HCT116 (cell line): ENCODE measurements at regions not wholly inside any gene's neighbourhood (a gene's known extent, or its start where the extent isn't known, plus 50 kb on each side); places are given as distances from the start of the nearest gene placed in this dataset.

Experiments
- ATAC-seq: fragments of 200-7000 bp; cut with Tn5 transposase; 2 replicates; pipeline ENCODE4 v1.9.1; 2020; ENCODE audit warnings: mild to moderate bottlenecking, moderate library complexity
- BruUV-seq: library from RNA; stranded (reverse); fragments of 400-500 nt; replicated peaks from 2 replicates; lab custom pipeline; 2021; lab: Mats Ljungman, UMichigan
- CTCF ChIA-PET: fragments of 300-600 bp; sonication (Branson Sonifier 250); formaldehyde crosslinking; loops from one replicate; lab custom pipeline; 2021; ENCODE audit warnings: antibody characterized with exemption; lab: Charles Lee
- POLR2A ChIA-PET: fragments of 300-600, 350-600 bp; sonication (Branson Sonifier 250); formaldehyde crosslinking; loops from one replicate; lab custom pipeline; 2021; ENCODE audit warnings: antibody characterized with exemption; lab: Charles Lee
- RAD21 ChIA-PET, 2 experiments: fragments of 300-600 bp; sonication (Branson Sonifier 250); formaldehyde crosslinking; loops; one replicate each; lab custom pipeline; 2023; ENCODE audit warnings: low total read pairs in 2 of 2; ENCODE audit not compliant: uncharacterized antibody in 2 of 2, unreplicated experiment in 2 of 2, low non-redundant PET in 1 of 2; lab: Charles Lee
- DNase-seq: peaks from one replicate; pipeline ENCODE4 v3.0.0-alpha.2; 2010; ENCODE audit warnings: low read depth, low spot score
- H2AFZ ChIP-seq: fragments of 200-600 bp; shearing (Covaris generic), sonication (generic); 2 replicates; pipeline ENCODE4 v1.6.1; 2017; ENCODE audit warnings: low read depth, mixed run types, mixed read lengths, antibody characterized with exemption, low read length; ENCODE audit not compliant: poor library complexity, severe bottlenecking
- H3K27ac ChIP-seq: 2 replicates; pipeline ENCODE4 v1.5.1; 2012; ENCODE audit warnings: low read depth, low read length
- H3K27me3 ChIP-seq: fragments of 200-600 bp; sonication (generic); 2 replicates; pipeline ENCODE4 v1.6.1; 2016; ENCODE audit warnings: mixed run types, low read length, mixed read lengths; ENCODE audit not compliant: insufficient read depth
- H3K36me3 ChIP-seq, 2 experiments: fragments of 200-500 bp in 1 of 2; fragments of 200-600 bp in 1 of 2; sonication (Bioruptor generic) in 1 of 2; sonication (generic) in 1 of 2; 2 replicates each; pipeline versions ENCODE4 v1.5.1 to v1.6.1; 2014 to 2016; ENCODE audit warnings: low read length in 2 of 2, inconsistent platforms in 1 of 2, mixed read lengths in 1 of 2, mixed run types in 1 of 2; ENCODE audit not compliant: insufficient read depth in 2 of 2, control insufficient read depth in 1 of 2
- H3K4me1 ChIP-seq, 2 experiments: fragments of 200-600 bp in 1 of 2; sonication (generic) in 1 of 2; 2 replicates each; pipeline versions ENCODE4 v1.5.1 to v1.6.1; 2012 to 2017; ENCODE audit warnings: low read length in 2 of 2, inconsistent platforms in 1 of 2, mild to moderate bottlenecking in 1 of 2, mixed read lengths in 1 of 2, mixed run types in 1 of 2, moderate library complexity in 1 of 2; ENCODE audit not compliant: insufficient read depth in 2 of 2, control insufficient read depth in 1 of 2
- H3K4me2 ChIP-seq: fragments of 200-600 bp; sonication (generic); 2 replicates; pipeline ENCODE4 v1.6.1; 2017; ENCODE audit warnings: mixed run types, low read length, mixed read lengths
- H3K4me3 ChIP-seq, 2 experiments: fragments of 200-600 bp in 1 of 2; sonication (generic) in 1 of 2; replicated peaks in 1 of 2; 2 replicates each; pipeline ENCODE4 v1.5.1; 2011 to 2016; ENCODE audit warnings: low read length in 2 of 2, control low read depth in 1 of 2, low read depth in 1 of 2, mild to moderate bottlenecking in 1 of 2, mixed read lengths in 1 of 2, mixed run types in 1 of 2
- H3K79me2 ChIP-seq: fragments of 200-600 bp; sonication (generic); 2 replicates; pipeline ENCODE4 v1.6.1; 2017; ENCODE audit warnings: mild to moderate bottlenecking, mixed run types, low read length, moderate library complexity, mixed read lengths; ENCODE audit not compliant: insufficient read depth
- H3K9ac ChIP-seq: fragments of 200-600 bp; sonication (generic); 2 replicates; pipeline ENCODE4 v1.6.1; 2016; ENCODE audit warnings: low read length, mixed read lengths
- H3K9me2 ChIP-seq: fragments of 200-600 bp; sonication (generic), shearing (Covaris generic); 2 replicates; pipeline ENCODE4 v1.6.1; 2017; ENCODE audit warnings: mixed run types, mild to moderate bottlenecking, moderate library complexity; ENCODE audit not compliant: insufficient read depth
- H3K9me3 ChIP-seq, 2 experiments: fragments of 200-500 bp in 1 of 2; fragments of 200-600 bp in 1 of 2; sonication (Bioruptor generic) in 1 of 2; sonication (generic) in 1 of 2; 2 replicates each; pipeline ENCODE4 v1.6.1; 2014 to 2017; ENCODE audit warnings: low read length in 2 of 2, mixed read lengths in 2 of 2, inconsistent platforms in 1 of 2, low read depth in 1 of 2, mild to moderate bottlenecking in 1 of 2, mixed run types in 1 of 2, moderate library complexity in 1 of 2; ENCODE audit not compliant: control insufficient read depth in 1 of 2, insufficient read depth in 1 of 2
- H4K20me1 ChIP-seq: fragments of 200-600 bp; sonication (generic), shearing (Covaris generic); 2 replicates; pipeline ENCODE4 v1.6.1; 2017; ENCODE audit warnings: mixed run types, mild to moderate bottlenecking, moderate library complexity; ENCODE audit not compliant: insufficient read depth
- CBX3 ChIP-seq: IDR thresholded peaks from 2 replicates; pipeline ENCODE4 v1.6.1; 2012; ENCODE audit warnings: low read depth
- EGR1 ChIP-seq: IDR thresholded peaks from 2 replicates; pipeline ENCODE4 v1.6.1; 2012; ENCODE audit warnings: low read depth
- EZH2 ChIP-seq: fragments of 200-600 bp; sonication (generic); IDR thresholded peaks from 2 replicates; pipeline ENCODE4 v1.6.1; 2017; ENCODE audit warnings: antibody characterized with exemption, mixed run types
- EZH2phosphoT487 ChIP-seq: fragments of 200-600 bp; IDR thresholded peaks from 2 replicates; pipeline ENCODE4 v1.6.1; 2018; ENCODE audit warnings: antibody characterized with exemption, borderline replicate concordance
- FOSL1 ChIP-seq: IDR thresholded peaks from 2 replicates; pipeline ENCODE4 v1.6.1; 2012; ENCODE audit warnings: low read depth
- JUND ChIP-seq: IDR thresholded peaks from 2 replicates; pipeline ENCODE4 v1.6.1; 2012
- POLR2A ChIP-seq: IDR thresholded peaks from 2 replicates; pipeline ENCODE4 v1.7.0; 2011; ENCODE audit warnings: borderline replicate concordance; ENCODE audit not compliant: insufficient read depth, insufficient read length; ENCODE audit errors: extremely low read depth
- POLR2AphosphoS5 ChIP-seq: IDR thresholded peaks from 2 replicates; pipeline ENCODE4 v1.6.1; 2011; ENCODE audit warnings: mild to moderate bottlenecking, low read depth, low read length, moderate library complexity
- SRF ChIP-seq: IDR thresholded peaks from 2 replicates; pipeline ENCODE4 v1.6.1; 2012; ENCODE audit warnings: low read depth
- intact Hi-C: fragments of 100-400 bp; cut with micrococcal nuclease; formaldehyde crosslinking; loops from 2 replicates; pipeline ENCODE4 v1.10.0; 2022
- TF ChIP-seq, protein P1 (sequence below): IDR thresholded peaks from 2 replicates; pipeline ENCODE4 v1.6.1; 2012
- TF ChIP-seq, protein P2 (sequence below): IDR thresholded peaks from 2 replicates; pipeline ENCODE4 v1.6.1; 2012; ENCODE audit warnings: low read depth

DNA sequence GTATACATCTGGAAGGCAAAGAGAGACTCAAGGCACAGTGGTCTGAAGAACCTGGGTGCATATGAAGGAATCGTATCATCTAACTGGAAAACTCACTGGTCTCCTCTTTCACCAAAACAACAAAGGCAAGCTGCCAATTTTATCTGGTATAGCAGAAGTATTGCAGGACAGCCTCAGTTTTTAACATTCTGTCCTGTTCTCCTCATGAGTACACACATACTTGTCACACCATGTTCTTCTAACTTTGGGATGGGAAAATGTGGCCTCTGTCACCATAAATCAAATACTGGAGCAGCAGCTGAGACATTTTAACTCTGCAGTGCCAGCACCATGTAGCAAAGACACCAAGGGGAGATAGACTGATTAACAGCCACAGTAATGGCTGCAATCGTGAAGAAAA, 199.1 kb upstream of the CNR1 start:
- TF ChIP-seq, protein P1, sequence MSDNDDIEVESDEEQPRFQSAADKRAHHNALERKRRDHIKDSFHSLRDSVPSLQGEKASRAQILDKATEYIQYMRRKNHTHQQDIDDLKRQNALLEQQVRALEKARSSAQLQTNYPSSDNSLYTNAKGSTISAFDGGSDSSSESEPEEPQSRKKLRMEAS: no peak
- TF ChIP-seq, protein P2, sequence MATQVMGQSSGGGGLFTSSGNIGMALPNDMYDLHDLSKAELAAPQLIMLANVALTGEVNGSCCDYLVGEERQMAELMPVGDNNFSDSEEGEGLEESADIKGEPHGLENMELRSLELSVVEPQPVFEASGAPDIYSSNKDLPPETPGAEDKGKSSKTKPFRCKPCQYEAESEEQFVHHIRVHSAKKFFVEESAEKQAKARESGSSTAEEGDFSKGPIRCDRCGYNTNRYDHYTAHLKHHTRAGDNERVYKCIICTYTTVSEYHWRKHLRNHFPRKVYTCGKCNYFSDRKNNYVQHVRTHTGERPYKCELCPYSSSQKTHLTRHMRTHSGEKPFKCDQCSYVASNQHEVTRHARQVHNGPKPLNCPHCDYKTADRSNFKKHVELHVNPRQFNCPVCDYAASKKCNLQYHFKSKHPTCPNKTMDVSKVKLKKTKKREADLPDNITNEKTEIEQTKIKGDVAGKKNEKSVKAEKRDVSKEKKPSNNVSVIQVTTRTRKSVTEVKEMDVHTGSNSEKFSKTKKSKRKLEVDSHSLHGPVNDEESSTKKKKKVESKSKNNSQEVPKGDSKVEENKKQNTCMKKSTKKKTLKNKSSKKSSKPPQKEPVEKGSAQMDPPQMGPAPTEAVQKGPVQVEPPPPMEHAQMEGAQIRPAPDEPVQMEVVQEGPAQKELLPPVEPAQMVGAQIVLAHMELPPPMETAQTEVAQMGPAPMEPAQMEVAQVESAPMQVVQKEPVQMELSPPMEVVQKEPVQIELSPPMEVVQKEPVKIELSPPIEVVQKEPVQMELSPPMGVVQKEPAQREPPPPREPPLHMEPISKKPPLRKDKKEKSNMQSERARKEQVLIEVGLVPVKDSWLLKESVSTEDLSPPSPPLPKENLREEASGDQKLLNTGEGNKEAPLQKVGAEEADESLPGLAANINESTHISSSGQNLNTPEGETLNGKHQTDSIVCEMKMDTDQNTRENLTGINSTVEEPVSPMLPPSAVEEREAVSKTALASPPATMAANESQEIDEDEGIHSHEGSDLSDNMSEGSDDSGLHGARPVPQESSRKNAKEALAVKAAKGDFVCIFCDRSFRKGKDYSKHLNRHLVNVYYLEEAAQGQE: no peak
- TF ChIP-seq SRF (no peak), FOSL1 (no peak), EZH2phosphoT487 (no peak), EGR1 (no peak), POLR2AphosphoS5 (no peak), JUND (no peak), EZH2 (no peak), CBX3 (no peak), POLR2A (no peak)
- TF ChIP-seq, all 23 proteins: peak for 0
- H3K4me3 ChIP-seq: no peak overlapping the region
- no peak overlapping the region for H3K9ac ChIP-seq
- POLR2A ChIA-PET: no interaction called here
- no peaks in the 10 kb centered on the region for H3K9me2 ChIP-seq
- no peaks in the 10 kb centered on the region for H3K79me2 ChIP-seq
- H2AFZ ChIP-seq: no peak overlapping the region
- ATAC-seq (no peak), DNase-seq (no peak)
- no peaks in the 10 kb centered on the region for H4K20me1 ChIP-seq
- intact Hi-C loops: no loop called here
- CTCF ChIA-PET: no interaction called here
- no peaks in the 10 kb centered on the region for H3K9me3 ChIP-seq
- BruUV-seq: no TSS peak
- H3K27me3 ChIP-seq: peaks cover 21% of the 10 kb centered on the region
- H3K4me2 ChIP-seq: no peak overlapping the region
- no peaks in the 10 kb centered on the region for H3K36me3 ChIP-seq
- no peak overlapping the region for H3K27ac ChIP-seq
- no peaks in the 10 kb centered on the region for H3K4me1 ChIP-seq
- RAD21 ChIA-PET: no interaction called here
